Vagina (tissue), 2 donors: ENCODE measurements at regions not wholly inside any gene's neighbourhood (a gene's known extent, or its start where the extent isn't known, plus 50 kb on each side); places are given as distances from the start of the nearest gene placed in this dataset.
"Not testable (repeated sequence)": the region's sequence is repeated elsewhere in the genome, so short reads cannot be mapped to it uniquely, and the experiment has no call there.

Experiments used
- POLR2A ChIP-seq, 2 donors: fragments of 450-650 bp; IDR thresholded peaks; one replicate each; pipeline ENCODE4 v1.6.1; 2017; ENCODE audit warnings: antibody characterized with exemption in 2 of 2, mild to moderate bottlenecking in 2 of 2, moderate library complexity in 2 of 2
- POLR2AphosphoS5 ChIP-seq, 2 donors: sonication (generic); formaldehyde crosslinking; IDR thresholded peaks; one replicate each; pipeline ENCODE4 v1.9.0; 2017; ENCODE audit warnings: antibody characterized with exemption in 2 of 2, mild to moderate bottlenecking in 2 of 2, low read depth in 1 of 2; ENCODE audit not compliant: insufficient read depth in 1 of 2
- TF ChIP-seq, protein P1 (sequence below), 3 experiments: fragments of 450-650 bp in 2 of 3; fragments of 200-600 bp in 1 of 3; sonication (generic) in 1 of 3; IDR thresholded peaks; one replicate each; pipeline ENCODE4 v1.5.1; 2017 to 2019; ENCODE audit warnings: antibody characterized with exemption in 3 of 3, mild to moderate bottlenecking in 2 of 3, moderate library complexity in 2 of 3

DNA sequence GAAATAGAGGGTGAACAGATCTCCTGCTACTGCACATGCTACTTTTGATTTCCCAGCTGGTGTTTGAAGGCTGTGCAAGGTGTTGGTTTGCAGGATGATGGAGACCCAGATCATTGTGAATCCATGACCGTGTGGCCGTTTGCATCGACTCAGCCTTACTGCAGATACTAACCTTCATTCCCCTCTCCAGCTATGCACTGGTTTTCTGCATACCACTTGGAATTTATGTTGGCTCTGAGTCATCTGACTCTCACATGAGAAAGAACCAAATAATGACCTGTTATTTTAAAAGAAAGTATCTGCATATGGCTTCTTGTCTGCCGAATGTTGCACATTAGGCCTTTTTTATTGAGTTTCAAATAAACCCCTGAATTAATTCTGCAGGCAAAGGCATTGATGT lies 183.3 kb upstream of the PRKX start:
- TF ChIP-seq, protein P1, sequence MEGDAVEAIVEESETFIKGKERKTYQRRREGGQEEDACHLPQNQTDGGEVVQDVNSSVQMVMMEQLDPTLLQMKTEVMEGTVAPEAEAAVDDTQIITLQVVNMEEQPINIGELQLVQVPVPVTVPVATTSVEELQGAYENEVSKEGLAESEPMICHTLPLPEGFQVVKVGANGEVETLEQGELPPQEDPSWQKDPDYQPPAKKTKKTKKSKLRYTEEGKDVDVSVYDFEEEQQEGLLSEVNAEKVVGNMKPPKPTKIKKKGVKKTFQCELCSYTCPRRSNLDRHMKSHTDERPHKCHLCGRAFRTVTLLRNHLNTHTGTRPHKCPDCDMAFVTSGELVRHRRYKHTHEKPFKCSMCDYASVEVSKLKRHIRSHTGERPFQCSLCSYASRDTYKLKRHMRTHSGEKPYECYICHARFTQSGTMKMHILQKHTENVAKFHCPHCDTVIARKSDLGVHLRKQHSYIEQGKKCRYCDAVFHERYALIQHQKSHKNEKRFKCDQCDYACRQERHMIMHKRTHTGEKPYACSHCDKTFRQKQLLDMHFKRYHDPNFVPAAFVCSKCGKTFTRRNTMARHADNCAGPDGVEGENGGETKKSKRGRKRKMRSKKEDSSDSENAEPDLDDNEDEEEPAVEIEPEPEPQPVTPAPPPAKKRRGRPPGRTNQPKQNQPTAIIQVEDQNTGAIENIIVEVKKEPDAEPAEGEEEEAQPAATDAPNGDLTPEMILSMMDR (IDR thresholded peaks at IDR 0.05): not testable (repeated sequence)
- TF ChIP-seq POLR2A (IDR thresholded peaks at IDR 0.05); POLR2AphosphoS5 (IDR thresholded peaks at IDR 0.05; ENCODE audit: insufficient read depth in 1 of 2, low read depth in 1 of 2): not testable (repeated sequence)
